SK-N-MC (cell line): ENCODE measurements at regions not wholly inside any gene's neighbourhood (a gene's known extent, or its start where the extent isn't known, plus 50 kb on each side); places are given as distances from the start of the nearest gene placed in this dataset.

Experiments
- EZH2 ChIP-seq: fragments of 200-600 bp; sonication (generic); IDR thresholded peaks from one replicate; pipeline ENCODE4 v1.6.1; 2017; ENCODE audit warnings: antibody characterized with exemption
- FOXP2 ChIP-seq: optimal IDR thresholded peaks from 2 replicates; pipeline ENCODE3; 2011; ENCODE audit warnings: mild to moderate bottlenecking, moderate library complexity; ENCODE audit not compliant: insufficient read depth; ENCODE audit errors: extremely low read length, control extremely low read depth
- POLR2AphosphoS5 ChIP-seq: IDR thresholded peaks from 2 replicates; pipeline ENCODE4 v1.6.1; 2012; ENCODE audit warnings: mild to moderate bottlenecking, low read depth, low read length, borderline replicate concordance

DNA sequence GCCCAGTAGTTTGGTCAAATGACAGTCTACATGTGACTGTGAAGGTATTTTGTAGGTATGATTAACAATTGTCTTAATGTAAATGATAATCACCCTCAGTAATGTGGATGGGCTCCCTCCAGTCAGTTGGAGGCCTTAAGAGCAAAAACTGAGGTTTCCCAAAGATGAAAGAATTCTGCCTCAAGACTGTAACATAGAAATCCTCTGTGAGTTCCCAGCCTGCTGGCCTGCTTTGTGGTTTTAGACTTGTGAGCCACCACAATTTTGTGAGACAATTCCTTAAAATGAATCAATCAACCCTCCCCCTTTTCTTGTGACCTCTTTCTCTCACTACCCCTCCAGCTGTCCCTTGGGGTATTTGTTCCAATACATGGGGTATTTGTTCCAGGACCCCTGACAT, 226.4 kb upstream of the DPYD start:
- TF ChIP-seq POLR2AphosphoS5 (no peak), EZH2 (no peak), FOXP2 (no peak)
